ENCODE measurements at regions not wholly inside any gene's neighbourhood (a gene's known extent, or its start where the extent isn't known, plus 50 kb on each side); places are given as distances from the start of the nearest gene placed in this dataset.

- no peak for TF ChIP-seq CTCF (optimal IDR thresholded peaks at IDR 0.05 in 1 of 3, IDR thresholded peaks at IDR 0.05 in 1 of 3, conservative IDR thresholded peaks at IDR 0.05 in 1 of 3; ENCODE audit: extremely low read depth in 1 of 3, insufficient read depth in 2 of 3, low read length in 3 of 3)
- no peak for TF ChIP-seq EZH2 (IDR thresholded peaks at IDR 0.05; ENCODE audit: low read length)
Measured at GRCh38 chr6:119781365-119781764, 431.8 kb upstream of the MAN1A1 start.

All from keratinocyte (primary cell).